PC-3 (cell line): ENCODE measurements at regions not wholly inside any gene's neighbourhood (a gene's known extent, or its start where the extent isn't known, plus 50 kb on each side); places are given as distances from the start of the nearest gene placed in this dataset.

ENCODE experiments used
- ATAC-seq: fragments of 200-7000 bp; cut with Tn5 transposase; 2 replicates; pipeline ENCODE4 v1.9.1; 2020; ENCODE audit warnings: mild to moderate bottlenecking, moderate library complexity
- BruUV-seq: library from RNA; stranded (reverse); fragments of 400-500 nt; replicated peaks from 2 replicates; lab custom pipeline; 2021; lab: Mats Ljungman, UMichigan
- CTCF ChIA-PET: fragments of 300-600 bp; sonication (Branson Sonifier 250); formaldehyde crosslinking; loops from one replicate; lab custom pipeline; 2022; ENCODE audit warnings: antibody characterized with exemption; lab: Charles Lee
- POLR2A ChIA-PET: fragments of 300-600 bp; sonication (Branson Sonifier 250); formaldehyde crosslinking; loops from one replicate; lab custom pipeline; 2022; ENCODE audit warnings: antibody characterized with exemption; ENCODE audit not compliant: unreplicated experiment; lab: Charles Lee
- DNase-seq: peaks from one replicate; pipeline ENCODE4 v3.0.0-alpha.2; 2015
- H2AFZ ChIP-seq: fragments of 300-600 bp; sonication (generic); 2 replicates; pipeline ENCODE4 v1.6.0; 2016; ENCODE audit warnings: antibody characterized with exemption, low read length
- H3F3A ChIP-seq: fragments of 300-600 bp; sonication (generic); one replicate; pipeline ENCODE4 v1.6.0; 2017; ENCODE audit warnings: antibody characterized with exemption, low read length, control low read depth, mild to moderate bottlenecking; ENCODE audit not compliant: unreplicated experiment
- H3K27ac ChIP-seq: fragments of 300-600 bp; sonication (generic); 2 replicates; pipeline ENCODE4 v1.5.1; 2016; ENCODE audit warnings: mild to moderate bottlenecking, low read length
- H3K27me3 ChIP-seq: fragments of 300-600 bp; sonication (generic); 2 replicates; pipeline ENCODE4 v1.6.1; 2016; ENCODE audit warnings: low read length, mixed read lengths
- H3K36me3 ChIP-seq: fragments of 300-600 bp; sonication (generic); 2 replicates; pipeline ENCODE4 v1.6.1; 2016; ENCODE audit warnings: low read depth, mixed run types, low read length, mixed read lengths
- H3K4me1 ChIP-seq: fragments of 300-600 bp; sonication (generic); 2 replicates; pipeline ENCODE4 v1.5.1; 2016; ENCODE audit warnings: low read length; ENCODE audit not compliant: insufficient read depth
- H3K4me2 ChIP-seq: fragments of 300-600 bp; sonication (generic); 2 replicates; pipeline ENCODE4 v1.6.0; 2016; ENCODE audit warnings: low read length
- H3K4me3 ChIP-seq: fragments of 300-600 bp; sonication (generic); 2 replicates; pipeline ENCODE4 v1.5.1; 2016; ENCODE audit warnings: mild to moderate bottlenecking, low read length, mixed read lengths
- H3K79me2 ChIP-seq: fragments of 300-600 bp; sonication (generic); 2 replicates; pipeline ENCODE4 v1.6.1; 2017; ENCODE audit warnings: low read length, mixed read lengths
- H3K9ac ChIP-seq: fragments of 300-600 bp; sonication (generic); 2 replicates; pipeline ENCODE4 v1.6.0; 2016; ENCODE audit warnings: mild to moderate bottlenecking, low read length
- H3K9me2 ChIP-seq: fragments of 300-600 bp; sonication (generic); replicated peaks from 2 replicates; pipeline ENCODE4 v1.6.1; 2016; ENCODE audit warnings: mixed run types, low read length, mixed read lengths
- H3K9me3 ChIP-seq: fragments of 300-600 bp; sonication (generic); 2 replicates; pipeline ENCODE4 v1.6.1; 2016; ENCODE audit warnings: low read length, mixed read lengths
- H4K20me1 ChIP-seq: fragments of 300-600 bp; sonication (generic); 2 replicates; pipeline ENCODE4 v1.6.1; 2016; ENCODE audit warnings: low read length, mixed read lengths
- EZH2 ChIP-seq: fragments of 300-600 bp; sonication (generic); IDR thresholded peaks from one replicate; pipeline ENCODE4 v1.6.1; 2017; ENCODE audit warnings: antibody characterized with exemption, mild to moderate bottlenecking, low read length; ENCODE audit not compliant: unreplicated experiment
- EZH2phosphoT487 ChIP-seq: fragments of 300-600 bp; sonication (generic); IDR thresholded peaks from 2 replicates; pipeline ENCODE4 v1.6.1; 2018; ENCODE audit warnings: mild to moderate bottlenecking, antibody characterized with exemption, low read length, borderline replicate concordance
- intact Hi-C: fragments of 100-400 bp; cut with micrococcal nuclease; formaldehyde crosslinking; loops from 2 replicates; pipeline ENCODE4 v1.9.0; 2023
- TF ChIP-seq, protein P1 (sequence below): fragments of 300-600 bp; sonication (generic); conservative IDR thresholded peaks from 2 replicates; pipeline ENCODE4 v1.5.1; 2017; ENCODE audit warnings: antibody characterized with exemption, low read depth, mild to moderate bottlenecking, low read length

GRCh38 chr17:53142890-53143289, 679.8 kb upstream of the KIF2B start:
- no peaks in the 10 kb centered on the region for H3K27me3 ChIP-seq
- no peaks in the 10 kb centered on the region for H3K9me2 ChIP-seq
- ChIA-PET POLR2A (no interaction called here), CTCF (no interaction called here)
- no peak overlapping the region for H3K9ac ChIP-seq
- no peak overlapping the region for H3K27ac ChIP-seq
- intact Hi-C loops: no loop called here
- H3K79me2 ChIP-seq: no peaks in the 10 kb centered on the region
- 0 out of 2 replicates have a peak overlapping the region, but pooled peaks have one; percentile 33 for H2AFZ ChIP-seq
- DNase-seq (peak; percentile 19), ATAC-seq (no peak)
- TF ChIP-seq, protein P1, sequence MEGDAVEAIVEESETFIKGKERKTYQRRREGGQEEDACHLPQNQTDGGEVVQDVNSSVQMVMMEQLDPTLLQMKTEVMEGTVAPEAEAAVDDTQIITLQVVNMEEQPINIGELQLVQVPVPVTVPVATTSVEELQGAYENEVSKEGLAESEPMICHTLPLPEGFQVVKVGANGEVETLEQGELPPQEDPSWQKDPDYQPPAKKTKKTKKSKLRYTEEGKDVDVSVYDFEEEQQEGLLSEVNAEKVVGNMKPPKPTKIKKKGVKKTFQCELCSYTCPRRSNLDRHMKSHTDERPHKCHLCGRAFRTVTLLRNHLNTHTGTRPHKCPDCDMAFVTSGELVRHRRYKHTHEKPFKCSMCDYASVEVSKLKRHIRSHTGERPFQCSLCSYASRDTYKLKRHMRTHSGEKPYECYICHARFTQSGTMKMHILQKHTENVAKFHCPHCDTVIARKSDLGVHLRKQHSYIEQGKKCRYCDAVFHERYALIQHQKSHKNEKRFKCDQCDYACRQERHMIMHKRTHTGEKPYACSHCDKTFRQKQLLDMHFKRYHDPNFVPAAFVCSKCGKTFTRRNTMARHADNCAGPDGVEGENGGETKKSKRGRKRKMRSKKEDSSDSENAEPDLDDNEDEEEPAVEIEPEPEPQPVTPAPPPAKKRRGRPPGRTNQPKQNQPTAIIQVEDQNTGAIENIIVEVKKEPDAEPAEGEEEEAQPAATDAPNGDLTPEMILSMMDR: no peak
- TF ChIP-seq EZH2 (no peak), EZH2phosphoT487 (no peak)
- BruUV-seq: no TSS peak
- H3F3A ChIP-seq: no peaks in the 10 kb centered on the region
- H3K9me3 ChIP-seq: peaks cover 28% of the 10 kb centered on the region; the same call in 1 of the 2 replicates
- no peak overlapping the region; the same call in 1 of the 2 replicates for H3K4me2 ChIP-seq
- H3K4me1 ChIP-seq: no peaks in the 10 kb centered on the region
- no peaks in the 10 kb centered on the region for H4K20me1 ChIP-seq
- no peak overlapping the region for H3K4me3 ChIP-seq
- no peaks in the 10 kb centered on the region for H3K36me3 ChIP-seq

GRCh38 chr17:53141731-53142130, 681.0 kb upstream of the KIF2B start:
- H3K27me3 ChIP-seq: no peaks in the 10 kb centered on the region
- H3K9me2 ChIP-seq: no peaks in the 10 kb centered on the region
- intact Hi-C loops: no loop called here
- H3K4me2 ChIP-seq: no peak overlapping the region
- H3K27ac ChIP-seq: no peak overlapping the region
- ChIA-PET POLR2A (no interaction called here), CTCF (no interaction called here)
- H2AFZ ChIP-seq: no peak overlapping the region
- H3K9me3 ChIP-seq: peaks cover 27% of the 10 kb centered on the region; the same call in 1 of the 2 replicates
- H3K4me1 ChIP-seq: no peaks in the 10 kb centered on the region
- TF ChIP-seq, protein P1: no peak
- TF ChIP-seq EZH2 (no peak), EZH2phosphoT487 (no peak)
- no peaks in the 10 kb centered on the region for H3F3A ChIP-seq
- H3K79me2 ChIP-seq: no peaks in the 10 kb centered on the region
- H3K36me3 ChIP-seq: no peaks in the 10 kb centered on the region
- ATAC-seq (no peak), DNase-seq (no peak)
- H3K4me3 ChIP-seq: no peak overlapping the region
- no peak overlapping the region for H3K9ac ChIP-seq
- H4K20me1 ChIP-seq: no peaks in the 10 kb centered on the region
- no TSS peak for BruUV-seq

GRCh38 chr17:53141280-53141679, 681.4 kb upstream of the KIF2B start:
- ChIA-PET CTCF (no interaction called here), POLR2A (no interaction called here)
- H3K79me2 ChIP-seq: no peaks in the 10 kb centered on the region
- H3K27me3 ChIP-seq: no peaks in the 10 kb centered on the region
- intact Hi-C loops: no loop called here
- H4K20me1 ChIP-seq: no peaks in the 10 kb centered on the region
- H3K4me1 ChIP-seq: no peaks in the 10 kb centered on the region
- H3K36me3 ChIP-seq: no peaks in the 10 kb centered on the region
- H3K4me2 ChIP-seq: no peak overlapping the region
- DNase-seq: no peak
- H2AFZ ChIP-seq: no peak overlapping the region
- no peak overlapping the region for H3K27ac ChIP-seq
- no peak overlapping the region for H3K9ac ChIP-seq
- H3K4me3 ChIP-seq: no peak overlapping the region
- no TSS peak for BruUV-seq
- ATAC-seq: no peak
- TF ChIP-seq EZH2 (no peak), EZH2phosphoT487 (no peak)
- TF ChIP-seq, protein P1: no peak
- peaks cover 27% of the 10 kb centered on the region; the same call in 1 of the 2 replicates for H3K9me3 ChIP-seq
- no peaks in the 10 kb centered on the region for H3K9me2 ChIP-seq
- H3F3A ChIP-seq: no peaks in the 10 kb centered on the region
